ENCODE measurements at regions not wholly inside any gene's neighbourhood (a gene's known extent, or its start where the extent isn't known, plus 50 kb on each side); places are given as distances from the start of the nearest gene placed in this dataset.

- no peak for DNase-seq
- TF ChIP-seq CTCF (conservative IDR thresholded peaks at IDR 0.05) (no peak), EZH2 (IDR thresholded peaks at IDR 0.05; ENCODE audit: low read depth) (no peak)
- ChIA-PET CTCF (no interaction called here), POLR2A (ENCODE audit: unreplicated experiment) (no interaction called here)
- no peak overlapping the region for H3K27ac ChIP-seq
- no peaks in the 10 kb centered on the region for H3K9me3 ChIP-seq (ENCODE audit: insufficient read depth, low read depth)
- H3F3A ChIP-seq (ENCODE audit: insufficient read depth, low read depth): no peaks in the 10 kb centered on the region
- H3K4me1 ChIP-seq (replicated peaks; ENCODE audit: insufficient read depth): no peaks in the 10 kb centered on the region
- H3K9me2 ChIP-seq (ENCODE audit: insufficient read depth): no peaks in the 10 kb centered on the region
- H3K4me3 ChIP-seq: no peak overlapping the region
- intact Hi-C loops (cut with micrococcal nuclease; ENCODE audit: unreplicated experiment): no loop called here
- H3K79me2 ChIP-seq (ENCODE audit: low read depth): no peaks in the 10 kb centered on the region
- H3K36me3 ChIP-seq (ENCODE audit: low read depth): no peaks in the 10 kb centered on the region
- no peaks in the 10 kb centered on the region for H3K27me3 ChIP-seq (ENCODE audit: insufficient read depth, low read depth)
- no peak overlapping the region for H3K4me2 ChIP-seq
- H4K20me1 ChIP-seq (ENCODE audit: insufficient read depth): no peaks in the 10 kb centered on the region
- no TSS peak for BruUV-seq (replicated peaks)
- H2AFZ ChIP-seq: no peak overlapping the region
Measured at GRCh38 chr13:59527500-59527899, 636.2 kb downstream of the DIAPH3 start.

- H3K79me2 ChIP-seq (ENCODE audit: low read depth): no peaks in the 10 kb centered on the region
- no TSS peak for BruUV-seq (replicated peaks)
- H3K36me3 ChIP-seq (ENCODE audit: low read depth): no peaks in the 10 kb centered on the region
- POLR2A ChIA-PET (ENCODE audit: unreplicated experiment): no interaction called here
- no peaks in the 10 kb centered on the region for H3F3A ChIP-seq (ENCODE audit: insufficient read depth, low read depth)
- no peak for TF ChIP-seq CTCF (conservative IDR thresholded peaks at IDR 0.05)
- TF ChIP-seq EZH2 (IDR thresholded peaks at IDR 0.05; ENCODE audit: low read depth): no peak
- no peaks in the 10 kb centered on the region for H3K27me3 ChIP-seq (ENCODE audit: insufficient read depth, low read depth)
- CTCF ChIA-PET: no interaction called here
- H3K27ac ChIP-seq: no peak overlapping the region
- H2AFZ ChIP-seq: no peak overlapping the region
- no peak overlapping the region for H3K4me3 ChIP-seq
- peaks cover 11% of the 10 kb centered on the region; the same call in 1 of the 2 replicates for H3K4me1 ChIP-seq (replicated peaks; ENCODE audit: insufficient read depth)
- H4K20me1 ChIP-seq (ENCODE audit: insufficient read depth): no peaks in the 10 kb centered on the region
- H3K9me3 ChIP-seq (ENCODE audit: insufficient read depth, low read depth): no peaks in the 10 kb centered on the region
- peak in 1 of 2 experiments; percentile 16 for DNase-seq
- peak overlapping the region; percentile 7; the same call in 1 of the 2 replicates for H3K4me2 ChIP-seq
- H3K9me2 ChIP-seq (ENCODE audit: insufficient read depth): no peaks in the 10 kb centered on the region
- intact Hi-C loops (cut with micrococcal nuclease; ENCODE audit: unreplicated experiment): no loop called here
Measured at GRCh38 chr13:59531571-59532091, 632.1 kb downstream of the DIAPH3 start.

- CTCF ChIA-PET: no interaction called here
Measured at GRCh38 chr13:59532405-59532804, 631.3 kb downstream of the DIAPH3 start.

More at GRCh38 chr13:59532405-59532804, 631.3 kb downstream of the DIAPH3 start:
- H2AFZ ChIP-seq: no peak overlapping the region
- no peak overlapping the region for H3K4me2 ChIP-seq
- peaks cover 11% of the 10 kb centered on the region; the same call in 1 of the 2 replicates for H3K4me1 ChIP-seq (replicated peaks; ENCODE audit: insufficient read depth)
- no peaks in the 10 kb centered on the region for H3K9me2 ChIP-seq (ENCODE audit: insufficient read depth)
- TF ChIP-seq EZH2 (IDR thresholded peaks at IDR 0.05; ENCODE audit: low read depth) (no peak), CTCF (conservative IDR thresholded peaks at IDR 0.05) (no peak)
- no peaks in the 10 kb centered on the region for H3K9me3 ChIP-seq (ENCODE audit: insufficient read depth, low read depth)
- H4K20me1 ChIP-seq (ENCODE audit: insufficient read depth): no peaks in the 10 kb centered on the region
- no peak overlapping the region for H3K27ac ChIP-seq
- H3K36me3 ChIP-seq (ENCODE audit: low read depth): no peaks in the 10 kb centered on the region
- POLR2A ChIA-PET (ENCODE audit: unreplicated experiment): no interaction called here
- no peaks in the 10 kb centered on the region for H3K27me3 ChIP-seq (ENCODE audit: insufficient read depth, low read depth)
- H3K4me3 ChIP-seq: no peak overlapping the region
- no peaks in the 10 kb centered on the region for H3F3A ChIP-seq (ENCODE audit: insufficient read depth, low read depth)
- BruUV-seq (replicated peaks): no TSS peak
- no peaks in the 10 kb centered on the region for H3K79me2 ChIP-seq (ENCODE audit: low read depth)
- intact Hi-C loops (cut with micrococcal nuclease; ENCODE audit: unreplicated experiment): no loop called here
- no peak for DNase-seq
